Activated CD8-positive, alpha-beta memory T cell treated with anti-CD3 and anti-CD28 coated beads, Interleukin-2, amount 50 U/mL, for 24 hours (primary cell): ENCODE measurements at regions not wholly inside any gene's neighbourhood (a gene's known extent, or its start where the extent isn't known, plus 50 kb on each side); places are given as distances from the start of the nearest gene placed in this dataset.
"Not testable (repeated sequence)": the region's sequence is repeated elsewhere in the genome, so short reads cannot be mapped to it uniquely, and the experiment has no call there.

ENCODE experiments used
- DNase-seq: peaks from one replicate; pipeline ENCODE4 v3.0.0-alpha.2; 2020; ENCODE audit errors: extremely low read depth

GRCh38 chr21:28132713-28133112, 860.0 kb downstream of the LTN1 start:
- DNase-seq, result no peak

GRCh38 chr21:28127175-28127785, 865.4 kb downstream of the LTN1 start:
- DNase-seq, result no peak

- DNase-seq, result no peak
Measured at GRCh38 chr21:28126521-28127174, 866.0 kb downstream of the LTN1 start.

- no peak for DNase-seq
Measured at GRCh38 chr21:28124541-28124940, 868.1 kb downstream of the LTN1 start.

- DNase-seq, result no peak
Measured at GRCh38 chr21:28118570-28118969, 874.1 kb downstream of the LTN1 start.

GRCh38 chr21:28114986-28115385, 877.7 kb downstream of the LTN1 start:
- DNase-seq, result not testable (repeated sequence)

- no peak for DNase-seq
Measured at GRCh38 chr21:28113718-28114117, 879.0 kb downstream of the LTN1 start.

- DNase-seq, result no peak
Measured at GRCh38 chr21:28112511-28112910, 880.2 kb downstream of the LTN1 start.

GRCh38 chr21:28111151-28111619, 881.5 kb downstream of the LTN1 start:
- no peak for DNase-seq

- DNase-seq, result no peak
Measured at GRCh38 chr21:28110716-28111115, 882.0 kb downstream of the LTN1 start.

GRCh38 chr21:28110074-28110473, 882.6 kb downstream of the LTN1 start:
- no peak for DNase-seq

- DNase-seq, result no peak
Measured at GRCh38 chr21:28106370-28106890, 886.2 kb downstream of the LTN1 start.

GRCh38 chr21:28104346-28104745, 888.3 kb downstream of the LTN1 start:
- DNase-seq, result no peak

- DNase-seq, result no peak
Measured at GRCh38 chr21:28100366-28100765, 892.3 kb downstream of the LTN1 start.

GRCh38 chr21:28099001-28099705, 893.5 kb downstream of the LTN1 start:
- no peak for DNase-seq

GRCh38 chr21:28091466-28091865, 901.2 kb downstream of the LTN1 start:
- DNase-seq, result no peak

GRCh38 chr21:28090546-28090945, 902.1 kb downstream of the LTN1 start:
- no peak for DNase-seq

- DNase-seq, result no peak
Measured at GRCh38 chr21:28089599-28090441, 902.9 kb downstream of the LTN1 start.

- no peak for DNase-seq
Measured at GRCh38 chr21:28086861-28087581, 905.7 kb downstream of the LTN1 start.

GRCh38 chr21:28084951-28085350, 907.7 kb downstream of the LTN1 start:
- DNase-seq, result no peak

- DNase-seq, result no peak
Measured at GRCh38 chr21:28083350-28083749, 909.3 kb downstream of the LTN1 start.
